ENCODE measurements at regions not wholly inside any gene's neighbourhood (a gene's known extent, or its start where the extent isn't known, plus 50 kb on each side); places are given as distances from the start of the nearest gene placed in this dataset.

DNA sequence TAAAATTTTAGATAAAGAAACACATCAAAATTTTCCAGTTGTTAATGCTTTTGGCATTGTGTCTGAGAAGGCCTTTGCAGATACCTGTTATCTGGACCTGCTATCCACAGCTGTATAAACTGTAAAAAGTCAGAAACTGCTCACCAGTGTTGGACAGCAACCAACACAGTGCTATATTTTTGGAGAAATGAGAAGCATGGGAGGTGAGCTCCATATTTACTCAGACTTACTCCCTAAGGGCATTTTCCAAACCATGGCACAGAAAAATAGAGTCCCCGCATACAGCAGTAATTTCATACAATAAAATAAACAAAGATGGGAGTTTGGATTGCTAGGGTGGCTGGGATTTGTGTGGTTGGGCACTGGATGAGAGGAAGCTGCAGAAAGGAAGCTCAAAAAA lies 136.3 kb upstream of the GLI3 start:
- TF ChIP-seq, protein P1, sequence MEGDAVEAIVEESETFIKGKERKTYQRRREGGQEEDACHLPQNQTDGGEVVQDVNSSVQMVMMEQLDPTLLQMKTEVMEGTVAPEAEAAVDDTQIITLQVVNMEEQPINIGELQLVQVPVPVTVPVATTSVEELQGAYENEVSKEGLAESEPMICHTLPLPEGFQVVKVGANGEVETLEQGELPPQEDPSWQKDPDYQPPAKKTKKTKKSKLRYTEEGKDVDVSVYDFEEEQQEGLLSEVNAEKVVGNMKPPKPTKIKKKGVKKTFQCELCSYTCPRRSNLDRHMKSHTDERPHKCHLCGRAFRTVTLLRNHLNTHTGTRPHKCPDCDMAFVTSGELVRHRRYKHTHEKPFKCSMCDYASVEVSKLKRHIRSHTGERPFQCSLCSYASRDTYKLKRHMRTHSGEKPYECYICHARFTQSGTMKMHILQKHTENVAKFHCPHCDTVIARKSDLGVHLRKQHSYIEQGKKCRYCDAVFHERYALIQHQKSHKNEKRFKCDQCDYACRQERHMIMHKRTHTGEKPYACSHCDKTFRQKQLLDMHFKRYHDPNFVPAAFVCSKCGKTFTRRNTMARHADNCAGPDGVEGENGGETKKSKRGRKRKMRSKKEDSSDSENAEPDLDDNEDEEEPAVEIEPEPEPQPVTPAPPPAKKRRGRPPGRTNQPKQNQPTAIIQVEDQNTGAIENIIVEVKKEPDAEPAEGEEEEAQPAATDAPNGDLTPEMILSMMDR (IDR thresholded peaks at IDR 0.05; ENCODE audit: low read depth, low read length), result no peak
- no peak for TF ChIP-seq EZH2phosphoT487 (IDR thresholded peaks at IDR 0.05; ENCODE audit: low read depth)
